ENCODE measurements at regions not wholly inside any gene's neighbourhood (a gene's known extent, or its start where the extent isn't known, plus 50 kb on each side); places are given as distances from the start of the nearest gene placed in this dataset.

GRCh38 chr4:23483320-23483960 lies 406.4 kb downstream of the PPARGC1A start:
- H3K36me3 Mint-ChIP-seq (ENCODE audit: low read depth) = no peaks in the 10 kb centered on the region
- peaks cover 2% of the 10 kb centered on the region for H3K9me3 Mint-ChIP-seq
- no peaks in the 10 kb centered on the region for H3K4me1 Mint-ChIP-seq (ENCODE audit: low read depth)
- no peaks in the 10 kb centered on the region for H3K27me3 Mint-ChIP-seq (ENCODE audit: low read depth)
- intact Hi-C loops (cut with micrococcal nuclease) = no loop called here
- CTCF ChIA-PET = interaction anchor here (1.2 kb wide), 1 partner anchor 29 kb away, joined by 3 read pairs; no protein-coding TSS in a partner anchor
- no peak for DNase-seq
- H3K27ac Mint-ChIP-seq = no peak overlapping the region
- no peak overlapping the region for H3K4me3 Mint-ChIP-seq

GRCh38 chr4:23481566-23481965 lies 408.3 kb downstream of the PPARGC1A start:
- H3K4me3 Mint-ChIP-seq = no peak overlapping the region
- intact Hi-C loops (cut with micrococcal nuclease) = no loop called here
- H3K27ac Mint-ChIP-seq = no peak overlapping the region
- CTCF ChIA-PET = no interaction called here
- no peaks in the 10 kb centered on the region for H3K36me3 Mint-ChIP-seq (ENCODE audit: low read depth)
- H3K9me3 Mint-ChIP-seq = peaks cover 2% of the 10 kb centered on the region
- no peaks in the 10 kb centered on the region for H3K4me1 Mint-ChIP-seq (ENCODE audit: low read depth)
- no peak for DNase-seq
- H3K27me3 Mint-ChIP-seq (ENCODE audit: low read depth) = no peaks in the 10 kb centered on the region

GRCh38 chr4:23477905-23478304 lies 411.9 kb downstream of the PPARGC1A start:
- no peaks in the 10 kb centered on the region for H3K36me3 Mint-ChIP-seq (ENCODE audit: low read depth)
- H3K4me1 Mint-ChIP-seq (ENCODE audit: low read depth) = no peaks in the 10 kb centered on the region
- no peak overlapping the region for H3K4me3 Mint-ChIP-seq
- H3K27me3 Mint-ChIP-seq (ENCODE audit: low read depth) = peaks cover 2% of the 10 kb centered on the region
- peaks cover 2% of the 10 kb centered on the region for H3K9me3 Mint-ChIP-seq
- DNase-seq = no peak
- CTCF ChIA-PET = no interaction called here
- intact Hi-C loops (cut with micrococcal nuclease) = no loop called here
- H3K27ac Mint-ChIP-seq = no peak overlapping the region

GRCh38 chr4:23476515-23477090 lies 413.2 kb downstream of the PPARGC1A start:
- no peak for DNase-seq
- Mint-ChIP-seq H3K27me3 (ENCODE audit: low read depth) (peaks cover 2% of the 10 kb centered on the region), H3K27ac (no peak overlapping the region), H3K9me3 (peaks cover 2% of the 10 kb centered on the region), H3K4me3 (no peak overlapping the region), H3K4me1 (ENCODE audit: low read depth) (no peaks in the 10 kb centered on the region), H3K36me3 (ENCODE audit: low read depth) (no peaks in the 10 kb centered on the region)
- CTCF ChIA-PET = no interaction called here
- intact Hi-C loops (cut with micrococcal nuclease) = no loop called here

- CTCF ChIA-PET = no interaction called here
- Mint-ChIP-seq H3K4me3 (no peak overlapping the region), H3K27ac (no peak overlapping the region), H3K9me3 (peaks cover under 1% of the 10 kb centered on the region), H3K27me3 (ENCODE audit: low read depth) (peaks cover 3% of the 10 kb centered on the region), H3K4me1 (ENCODE audit: low read depth) (no peaks in the 10 kb centered on the region), H3K36me3 (ENCODE audit: low read depth) (no peaks in the 10 kb centered on the region)
- no peak for DNase-seq
- intact Hi-C loops (cut with micrococcal nuclease) = no loop called here
These were observed 426.8 kb downstream of the PPARGC1A start for GRCh38 chr4:23463071-23463470.

GRCh38 chr4:23458054-23458453 lies 431.8 kb downstream of the PPARGC1A start:
- intact Hi-C loops (cut with micrococcal nuclease) = no loop called here
- Mint-ChIP-seq H3K36me3 (ENCODE audit: low read depth) (no peaks in the 10 kb centered on the region), H3K4me1 (ENCODE audit: low read depth) (no peaks in the 10 kb centered on the region), H3K27me3 (ENCODE audit: low read depth) (peaks cover 10% of the 10 kb centered on the region), H3K9me3 (no peaks in the 10 kb centered on the region), H3K27ac (no peak overlapping the region), H3K4me3 (no peak overlapping the region)
- no peak for DNase-seq
- CTCF ChIA-PET = no interaction called here

GRCh38 chr4:23456864-23457263 lies 433.0 kb downstream of the PPARGC1A start:
- CTCF ChIA-PET = no interaction called here
- H3K9me3 Mint-ChIP-seq = no peaks in the 10 kb centered on the region
- peaks cover 16% of the 10 kb centered on the region for H3K27me3 Mint-ChIP-seq (ENCODE audit: low read depth)
- no peak overlapping the region for H3K27ac Mint-ChIP-seq
- H3K4me1 Mint-ChIP-seq (ENCODE audit: low read depth) = no peaks in the 10 kb centered on the region
- H3K36me3 Mint-ChIP-seq (ENCODE audit: low read depth) = no peaks in the 10 kb centered on the region
- H3K4me3 Mint-ChIP-seq = no peak overlapping the region
- intact Hi-C loops (cut with micrococcal nuclease) = no loop called here
- DNase-seq = no peak

- H3K36me3 Mint-ChIP-seq (ENCODE audit: low read depth) = no peaks in the 10 kb centered on the region
- no peak for DNase-seq
- CTCF ChIA-PET = no interaction called here
- no peak overlapping the region for H3K4me3 Mint-ChIP-seq
- intact Hi-C loops (cut with micrococcal nuclease) = no loop called here
- H3K9me3 Mint-ChIP-seq = no peaks in the 10 kb centered on the region
- H3K27ac Mint-ChIP-seq = no peak overlapping the region
- no peaks in the 10 kb centered on the region for H3K4me1 Mint-ChIP-seq (ENCODE audit: low read depth)
- peaks cover 19% of the 10 kb centered on the region for H3K27me3 Mint-ChIP-seq (ENCODE audit: low read depth)
These were observed 434.2 kb downstream of the PPARGC1A start for GRCh38 chr4:23455456-23456158.

- H3K4me1 Mint-ChIP-seq (ENCODE audit: low read depth) = no peaks in the 10 kb centered on the region
- CTCF ChIA-PET = no interaction called here
- intact Hi-C loops (cut with micrococcal nuclease) = no loop called here
- no peaks in the 10 kb centered on the region for H3K36me3 Mint-ChIP-seq (ENCODE audit: low read depth)
- no peak overlapping the region for H3K4me3 Mint-ChIP-seq
- no peaks in the 10 kb centered on the region for H3K27me3 Mint-ChIP-seq (ENCODE audit: low read depth)
- no peak overlapping the region for H3K27ac Mint-ChIP-seq
- DNase-seq = no peak
- no peaks in the 10 kb centered on the region for H3K9me3 Mint-ChIP-seq
These were observed 448.2 kb downstream of the PPARGC1A start for GRCh38 chr4:23441530-23442069.

GRCh38 chr4:23438764-23439163 lies 451.1 kb downstream of the PPARGC1A start:
- DNase-seq = no peak
- CTCF ChIA-PET = no interaction called here
- no peaks in the 10 kb centered on the region for H3K36me3 Mint-ChIP-seq (ENCODE audit: low read depth)
- H3K9me3 Mint-ChIP-seq = no peaks in the 10 kb centered on the region
- H3K27ac Mint-ChIP-seq = no peak overlapping the region
- intact Hi-C loops (cut with micrococcal nuclease) = no loop called here
- H3K4me3 Mint-ChIP-seq = no peak overlapping the region
- no peaks in the 10 kb centered on the region for H3K27me3 Mint-ChIP-seq (ENCODE audit: low read depth)
- no peaks in the 10 kb centered on the region for H3K4me1 Mint-ChIP-seq (ENCODE audit: low read depth)

- intact Hi-C loops (cut with micrococcal nuclease) = no loop called here
- H3K9me3 Mint-ChIP-seq = peaks cover 4% of the 10 kb centered on the region
These were observed 460.4 kb downstream of the PPARGC1A start for GRCh38 chr4:23429497-23429896.

GRCh38 chr4:23425570-23425969 lies 464.3 kb downstream of the PPARGC1A start:
- H3K9me3 Mint-ChIP-seq = peaks cover 4% of the 10 kb centered on the region
- no peak for DNase-seq
- H3K27me3 Mint-ChIP-seq (ENCODE audit: low read depth) = peaks cover 20% of the 10 kb centered on the region
- intact Hi-C loops (cut with micrococcal nuclease) = no loop called here
- no peaks in the 10 kb centered on the region for H3K36me3 Mint-ChIP-seq (ENCODE audit: low read depth)
- CTCF ChIA-PET = no interaction called here
- H3K4me3 Mint-ChIP-seq = no peak overlapping the region
- no peaks in the 10 kb centered on the region for H3K4me1 Mint-ChIP-seq (ENCODE audit: low read depth)
- H3K27ac Mint-ChIP-seq = no peak overlapping the region

More at GRCh38 chr4:23429497-23429896, 460.4 kb downstream of the PPARGC1A start:
- no peaks in the 10 kb centered on the region for H3K4me1 Mint-ChIP-seq (ENCODE audit: low read depth)
- H3K4me3 Mint-ChIP-seq = no peak overlapping the region
- peaks cover 11% of the 10 kb centered on the region for H3K27me3 Mint-ChIP-seq (ENCODE audit: low read depth)
- no peak for DNase-seq
- no peak overlapping the region for H3K27ac Mint-ChIP-seq
- H3K36me3 Mint-ChIP-seq (ENCODE audit: low read depth) = no peaks in the 10 kb centered on the region
- CTCF ChIA-PET = no interaction called here

GRCh38 chr4:23423540-23423939 lies 466.3 kb downstream of the PPARGC1A start:
- H3K4me3 Mint-ChIP-seq = no peak overlapping the region
- peaks cover 4% of the 10 kb centered on the region for H3K9me3 Mint-ChIP-seq
- H3K27ac Mint-ChIP-seq = no peak overlapping the region
- H3K4me1 Mint-ChIP-seq (ENCODE audit: low read depth) = no peaks in the 10 kb centered on the region
- no peak for DNase-seq
- peaks cover 20% of the 10 kb centered on the region for H3K27me3 Mint-ChIP-seq (ENCODE audit: low read depth)
- intact Hi-C loops (cut with micrococcal nuclease) = no loop called here
- CTCF ChIA-PET = no interaction called here
- H3K36me3 Mint-ChIP-seq (ENCODE audit: low read depth) = no peaks in the 10 kb centered on the region
